NT2/D1 (cell line): ENCODE measurements at regions not wholly inside any gene's neighbourhood (a gene's known extent, or its start where the extent isn't known, plus 50 kb on each side); places are given as distances from the start of the nearest gene placed in this dataset.

Experiments
- DNase-seq: peaks from one replicate; pipeline ENCODE4 v3.0.0-alpha.2; 2011; ENCODE audit warnings: low read depth, low spot score
- H3K27me3 ChIP-seq: 2 replicates; pipeline ENCODE4 v1.6.0; 2011; ENCODE audit warnings: mild to moderate bottlenecking; ENCODE audit not compliant: insufficient read length, insufficient read depth
- H3K36me3 ChIP-seq: 2 replicates; pipeline ENCODE4 v1.6.1; 2011; ENCODE audit warnings: mild to moderate bottlenecking, low read length, mixed read lengths; ENCODE audit not compliant: insufficient read depth, insufficient read length
- H3K4me1 ChIP-seq: 2 replicates; pipeline ENCODE4 v1.5.1; 2011; ENCODE audit not compliant: insufficient read depth, insufficient read length
- H3K4me3 ChIP-seq: 2 replicates; pipeline ENCODE4 v1.5.1; 2011; ENCODE audit warnings: low read depth; ENCODE audit not compliant: insufficient read length
- H3K9ac ChIP-seq: 2 replicates; pipeline ENCODE4 v1.6.0; 2011; ENCODE audit warnings: low read depth; ENCODE audit not compliant: insufficient read length
- H3K9me3 ChIP-seq: 2 replicates; pipeline ENCODE4 v1.5.1; 2011; ENCODE audit warnings: mild to moderate bottlenecking, low read length; ENCODE audit not compliant: insufficient read depth
- SUZ12 ChIP-seq: IDR thresholded peaks from 2 replicates; pipeline ENCODE4 v1.6.1; 2011; ENCODE audit not compliant: insufficient read length, insufficient read depth; ENCODE audit errors: extremely low read depth
- YY1 ChIP-seq: IDR thresholded peaks from 2 replicates; pipeline ENCODE4 v1.6.1; 2011; ENCODE audit not compliant: insufficient read length, insufficient read depth
- ZNF274 ChIP-seq: IDR thresholded peaks from 2 replicates; pipeline ENCODE4 v1.6.1; 2011; ENCODE audit warnings: mild to moderate bottlenecking, low read depth, low read length

- Histone ChIP-seq H3K36me3 (no peaks in the 10 kb centered on the region), H3K9me3 (no peaks in the 10 kb centered on the region), H3K4me1 (no peaks in the 10 kb centered on the region), H3K27me3 (no peaks in the 10 kb centered on the region), H3K9ac (no peak overlapping the region), H3K4me3 (no peak overlapping the region)
- DNase-seq = no peak
- TF ChIP-seq SUZ12 (no peak), YY1 (no peak), ZNF274 (no peak)
These were observed 90.6 kb upstream of the OSMR start for GRCh38 chr5:38755181-38755580.

- Histone ChIP-seq H3K9me3 (no peaks in the 10 kb centered on the region), H3K4me3 (no peak overlapping the region), H3K27me3 (no peaks in the 10 kb centered on the region), H3K9ac (no peak overlapping the region), H3K36me3 (no peaks in the 10 kb centered on the region), H3K4me1 (no peaks in the 10 kb centered on the region)
- TF ChIP-seq SUZ12 = no peak
- TF ChIP-seq ZNF274 = no peak
- TF ChIP-seq YY1 = no peak
- no peak for DNase-seq
These were observed 89.7 kb upstream of the OSMR start for GRCh38 chr5:38756068-38756467.

- no peaks in the 10 kb centered on the region for H3K9me3 ChIP-seq
These were observed 88.2 kb upstream of the OSMR start for GRCh38 chr5:38757451-38758245.

GRCh38 chr5:38758774-38759600, 86.8 kb upstream of the OSMR start:
- no peak for TF ChIP-seq ZNF274
- TF ChIP-seq YY1 = no peak
- no peak for TF ChIP-seq SUZ12
- H3K27me3 ChIP-seq = no peaks in the 10 kb centered on the region
- no peaks in the 10 kb centered on the region for H3K36me3 ChIP-seq
- H3K4me3 ChIP-seq = no peak overlapping the region
- H3K9ac ChIP-seq = no peak overlapping the region
- H3K4me1 ChIP-seq = no peaks in the 10 kb centered on the region
- no peak for DNase-seq
- no peaks in the 10 kb centered on the region for H3K9me3 ChIP-seq

More at GRCh38 chr5:38757451-38758245, 88.2 kb upstream of the OSMR start:
- no peak for DNase-seq
- H3K36me3 ChIP-seq = no peaks in the 10 kb centered on the region
- no peaks in the 10 kb centered on the region for H3K27me3 ChIP-seq
- H3K4me1 ChIP-seq = no peaks in the 10 kb centered on the region
- no peak for TF ChIP-seq SUZ12
- no peak for TF ChIP-seq YY1
- no peak for TF ChIP-seq ZNF274
- no peak overlapping the region for H3K4me3 ChIP-seq
- no peak overlapping the region for H3K9ac ChIP-seq

- Histone ChIP-seq H3K9ac (no peak overlapping the region), H3K4me3 (no peak overlapping the region), H3K27me3 (no peaks in the 10 kb centered on the region), H3K36me3 (no peaks in the 10 kb centered on the region), H3K4me1 (no peaks in the 10 kb centered on the region), H3K9me3 (peaks cover 19% of the 10 kb centered on the region)
- TF ChIP-seq SUZ12 (no peak), ZNF274 (no peak), YY1 (no peak)
- DNase-seq = no peak
These were observed 80.8 kb upstream of the OSMR start for GRCh38 chr5:38764937-38765391.

- DNase-seq = no peak
- Histone ChIP-seq H3K4me3 (no peak overlapping the region), H3K4me1 (no peaks in the 10 kb centered on the region), H3K9me3 (peaks cover 19% of the 10 kb centered on the region), H3K36me3 (no peaks in the 10 kb centered on the region), H3K9ac (no peak overlapping the region), H3K27me3 (no peaks in the 10 kb centered on the region)
- TF ChIP-seq ZNF274 = no peak
- no peak for TF ChIP-seq YY1
- TF ChIP-seq SUZ12 = no peak
These were observed 80.4 kb upstream of the OSMR start for GRCh38 chr5:38765399-38765861.

GRCh38 chr5:38766151-38766550, 79.7 kb upstream of the OSMR start:
- DNase-seq = no peak
- Histone ChIP-seq H3K27me3 (no peaks in the 10 kb centered on the region), H3K9ac (no peak overlapping the region), H3K4me1 (no peaks in the 10 kb centered on the region), H3K9me3 (peaks cover 19% of the 10 kb centered on the region), H3K36me3 (no peaks in the 10 kb centered on the region), H3K4me3 (no peak overlapping the region)
- no peak for TF ChIP-seq ZNF274
- TF ChIP-seq SUZ12 = no peak
- no peak for TF ChIP-seq YY1
